GM19328 (cell line): ENCODE measurements at regions not wholly inside any gene's neighbourhood (a gene's known extent, or its start where the extent isn't known, plus 50 kb on each side); places are given as distances from the start of the nearest gene placed in this dataset.
"Not testable (repeated sequence)": the region's sequence is repeated elsewhere in the genome, so short reads cannot be mapped to it uniquely, and the experiment has no call there.

Experiments used
- ATAC-seq: cut with Tn5 transposase; IDR thresholded peaks from one replicate; pipeline ENCODE4 v1.9.1; 2021; ENCODE audit warnings: mild to moderate bottlenecking, moderate library complexity; ENCODE audit not compliant: unreplicated experiment

DNA sequence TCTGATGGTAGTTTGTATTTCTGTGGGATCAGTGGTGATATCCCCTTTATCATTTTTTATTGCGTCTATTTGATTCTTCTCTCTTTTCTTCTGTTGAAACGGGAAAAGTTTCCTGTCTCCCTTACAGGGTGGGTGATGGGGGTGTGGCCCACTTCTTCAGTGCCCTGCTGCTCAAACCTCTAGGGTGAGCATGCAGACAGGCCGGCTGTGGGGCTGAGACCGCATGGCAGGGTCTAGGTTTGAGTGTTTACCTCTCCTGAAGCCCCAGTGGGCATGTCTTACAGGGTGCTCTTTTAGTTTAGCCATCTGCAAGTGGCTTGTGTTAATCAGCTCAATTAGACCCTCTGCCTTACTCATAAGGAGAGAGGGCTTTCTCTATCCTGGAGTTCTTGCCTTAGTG, 450.0 kb upstream of the EPHA3 start:
- no peak for ATAC-seq

DNA sequence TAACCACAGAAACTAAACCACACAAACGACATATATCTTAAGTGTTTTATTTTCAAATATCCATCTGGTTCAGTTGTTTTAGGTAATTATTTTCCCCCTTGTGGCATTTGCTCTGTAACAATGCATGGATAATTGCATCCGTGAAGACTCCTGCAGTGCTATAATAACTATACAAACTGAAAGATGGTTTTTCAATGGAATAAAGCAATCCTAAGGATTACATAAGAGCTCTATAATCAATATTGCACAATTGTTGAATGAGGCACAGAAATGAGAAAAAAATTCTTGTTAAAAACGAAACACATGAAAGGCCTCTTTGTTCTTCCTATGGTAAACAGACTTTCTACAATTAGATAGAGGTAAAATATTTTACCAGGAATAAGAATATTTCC, 446.0 kb upstream of the EPHA3 start:
- ATAC-seq = no peak

DNA sequence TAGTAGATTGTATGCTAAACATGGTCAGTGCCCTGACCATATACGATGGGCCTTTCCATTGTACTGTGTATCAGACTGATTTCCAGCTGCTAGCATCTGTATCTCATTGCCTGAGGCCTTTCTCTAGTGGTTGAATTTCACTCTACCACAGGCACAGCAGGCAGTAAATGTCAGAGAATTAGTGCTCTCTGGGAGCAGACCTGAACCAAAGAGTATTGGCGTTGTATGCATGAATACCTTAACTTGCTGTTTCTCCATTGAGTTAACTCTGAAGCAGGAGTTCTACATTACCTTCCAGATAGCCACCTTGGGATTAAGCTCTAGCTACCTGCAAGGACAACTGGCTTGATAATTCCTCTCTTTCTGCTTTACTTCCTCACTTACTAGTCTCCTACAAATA, 439.2 kb upstream of the EPHA3 start:
- no peak for ATAC-seq

DNA sequence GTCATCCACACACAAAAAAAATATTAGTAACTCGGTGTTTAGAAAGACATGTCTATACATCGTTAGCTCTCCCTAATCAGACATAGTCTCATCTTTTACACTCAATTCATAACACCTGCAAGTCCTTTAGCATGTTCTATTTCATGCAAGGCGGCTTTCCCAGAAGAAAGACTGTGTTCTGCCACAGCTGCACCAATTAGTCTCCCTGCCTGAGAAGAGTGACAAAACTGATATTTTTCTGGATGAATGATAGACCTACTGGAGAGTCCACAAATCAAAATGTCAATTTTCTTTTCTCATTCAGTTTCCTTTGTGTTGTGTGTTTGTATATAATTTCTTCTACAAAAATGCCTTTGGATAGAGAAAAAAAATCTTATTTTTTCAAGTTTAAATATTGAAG, 435.8 kb upstream of the EPHA3 start:
- no peak for ATAC-seq

DNA sequence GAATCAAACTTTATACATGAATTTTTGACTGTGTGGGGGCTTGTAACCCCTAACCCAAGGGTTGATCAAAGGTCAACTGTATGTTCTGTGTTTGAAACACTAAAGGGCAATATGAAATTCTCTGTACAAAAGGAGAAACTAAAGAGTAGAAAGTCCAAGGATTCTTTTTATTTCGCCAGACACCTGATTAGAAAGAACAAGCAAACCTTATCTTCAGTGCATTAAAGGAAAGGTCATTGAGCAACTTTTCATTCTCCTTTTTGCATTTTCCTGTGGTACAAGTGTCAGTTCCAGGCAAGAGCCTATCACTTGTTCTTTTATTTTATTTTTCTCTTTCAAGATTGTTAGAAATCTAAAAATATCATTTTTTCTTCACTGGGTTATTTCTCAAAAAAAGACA, 430.1 kb upstream of the EPHA3 start:
- ATAC-seq = no peak

DNA sequence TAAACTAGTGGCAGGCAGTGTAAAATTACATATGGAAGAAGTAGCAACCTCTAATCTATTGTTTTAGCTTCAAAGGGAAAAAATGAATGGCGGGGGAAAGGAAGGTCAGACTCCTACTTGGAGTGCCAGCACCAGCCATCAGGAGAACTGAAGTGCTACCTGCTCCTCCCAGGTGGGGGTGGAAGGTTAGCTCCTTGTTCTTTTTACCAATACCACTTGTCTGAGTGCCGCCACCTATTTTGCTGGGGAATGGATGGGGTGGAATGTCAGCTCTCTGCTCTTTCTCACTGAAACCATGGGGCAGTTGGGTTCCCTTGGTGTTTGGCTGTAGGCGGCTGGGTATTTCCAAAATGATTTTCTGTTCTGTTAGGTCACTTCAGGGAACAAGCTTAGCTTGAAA, 428.7 kb upstream of the EPHA3 start:
- no peak for ATAC-seq

DNA sequence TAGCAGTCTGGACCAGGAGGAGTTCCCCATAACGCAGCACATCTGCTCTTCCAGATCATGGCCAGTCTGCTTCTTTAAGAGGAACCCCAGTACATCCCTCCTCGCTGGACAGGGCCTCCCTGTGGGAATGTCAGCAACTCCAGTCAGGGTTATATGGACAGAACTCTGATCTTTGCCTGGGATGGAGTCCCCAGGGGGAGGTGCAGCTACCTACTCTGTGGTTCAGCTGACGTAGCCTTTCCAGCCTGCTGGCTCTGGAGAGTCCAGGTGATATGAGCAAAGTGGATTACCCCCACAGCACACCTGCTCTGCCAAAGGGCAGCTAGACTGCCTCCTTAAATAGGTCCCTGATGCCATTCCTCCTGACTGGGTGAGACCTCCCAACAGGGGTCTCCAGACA, 417.1 kb upstream of the EPHA3 start:
- ATAC-seq = no peak

DNA sequence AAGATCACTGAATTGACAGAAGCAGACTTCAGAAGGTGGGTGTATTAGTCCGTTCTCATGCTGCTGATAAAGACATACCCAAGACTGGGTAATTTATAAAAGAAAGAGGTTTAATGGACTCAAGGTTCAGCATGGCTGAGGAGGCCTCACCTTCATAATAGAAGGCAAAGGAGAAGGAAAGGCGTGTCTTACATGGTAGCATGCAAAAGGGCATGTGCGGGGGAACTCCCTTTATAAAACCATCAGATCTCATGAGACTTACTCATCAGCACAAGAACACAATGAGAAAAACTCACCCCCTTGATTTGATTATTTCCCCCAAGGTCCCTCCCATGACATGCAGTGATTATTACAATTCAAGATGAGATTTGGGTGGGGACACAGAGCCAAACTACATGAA, 416.3 kb upstream of the EPHA3 start:
- no peak for ATAC-seq

DNA sequence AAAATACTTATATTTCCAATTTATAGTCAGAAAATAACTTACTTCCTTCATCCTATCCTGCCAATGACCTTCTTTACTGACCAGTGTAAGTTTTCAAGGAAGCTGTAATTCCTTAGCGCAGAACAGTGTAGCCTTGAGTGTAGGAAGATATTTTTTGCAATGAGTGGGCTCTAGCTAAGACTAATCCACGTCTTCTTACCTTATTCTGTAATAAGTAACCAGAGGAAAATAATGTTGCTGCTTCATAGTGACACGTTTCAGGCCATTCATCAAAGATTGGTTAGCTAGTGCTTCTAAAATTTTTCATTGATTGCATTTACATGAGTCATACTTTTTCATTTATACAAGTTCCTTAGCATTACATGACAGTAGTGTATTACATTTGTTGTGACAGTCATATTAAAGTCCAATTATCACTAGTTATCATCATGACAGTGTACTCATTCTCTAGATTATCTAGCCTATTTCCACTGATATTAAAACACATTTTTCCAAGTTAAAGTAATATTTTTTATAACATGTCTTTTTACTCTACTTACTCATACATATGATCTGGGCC, 403.8 kb upstream of the EPHA3 start:
- ATAC-seq = no peak

DNA sequence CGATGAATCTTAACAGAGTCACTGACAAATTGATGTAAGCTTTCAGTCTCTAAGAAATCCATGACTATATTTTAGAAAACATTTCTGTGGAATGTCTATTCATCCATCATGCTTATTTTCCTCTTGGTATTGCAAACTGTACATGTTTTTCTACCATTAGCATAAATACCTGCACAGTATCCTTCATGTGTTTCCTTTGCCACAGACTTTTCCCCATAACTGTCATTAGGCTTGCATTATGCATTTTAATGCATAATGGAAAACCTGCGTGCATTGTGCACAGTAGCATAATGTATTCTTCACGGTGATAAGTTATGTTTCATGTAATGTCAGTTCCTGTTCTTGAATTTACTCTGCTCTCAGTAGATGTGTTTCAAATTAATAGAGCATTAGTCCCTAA, 403.1 kb upstream of the EPHA3 start:
- no peak for ATAC-seq

DNA sequence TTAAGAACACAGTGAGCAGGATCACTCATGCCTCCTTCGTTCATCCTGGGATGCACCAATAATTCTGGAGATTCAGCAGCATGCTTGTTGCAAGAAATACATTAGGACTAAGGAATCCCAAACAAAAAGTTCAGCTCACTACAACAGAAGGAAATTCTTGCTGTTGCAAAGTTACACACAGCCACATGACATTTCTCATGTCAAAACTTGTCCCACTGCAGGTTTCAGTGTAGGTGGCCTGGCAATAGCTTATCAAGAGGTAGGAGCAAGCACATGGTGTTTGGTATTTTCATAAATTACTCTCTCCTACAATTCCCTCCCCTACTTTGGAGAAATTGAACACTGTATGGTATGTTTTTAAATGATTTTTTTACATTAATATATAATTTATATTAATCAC, 399.6 kb upstream of the EPHA3 start:
- no peak for ATAC-seq

DNA sequence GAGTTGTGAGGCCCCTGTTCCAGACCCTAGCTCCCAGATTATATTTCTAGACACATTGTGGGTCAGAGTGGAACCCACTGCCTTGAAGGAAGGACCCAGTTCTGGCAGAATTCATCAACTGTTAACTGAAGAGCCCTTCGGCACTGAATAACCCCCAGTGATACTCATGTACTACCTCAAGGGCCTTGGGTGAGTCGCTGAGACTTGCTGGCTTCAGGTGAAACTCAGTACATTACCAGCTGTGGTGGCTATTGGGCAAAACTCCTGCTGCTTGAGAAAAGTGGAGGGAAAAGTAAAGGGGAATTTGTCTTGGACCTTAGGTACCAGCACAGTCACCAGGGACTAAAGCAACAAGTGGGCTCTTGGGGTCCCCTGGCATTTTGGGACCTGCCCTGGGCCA, 394.9 kb upstream of the EPHA3 start:
- no peak for ATAC-seq

DNA sequence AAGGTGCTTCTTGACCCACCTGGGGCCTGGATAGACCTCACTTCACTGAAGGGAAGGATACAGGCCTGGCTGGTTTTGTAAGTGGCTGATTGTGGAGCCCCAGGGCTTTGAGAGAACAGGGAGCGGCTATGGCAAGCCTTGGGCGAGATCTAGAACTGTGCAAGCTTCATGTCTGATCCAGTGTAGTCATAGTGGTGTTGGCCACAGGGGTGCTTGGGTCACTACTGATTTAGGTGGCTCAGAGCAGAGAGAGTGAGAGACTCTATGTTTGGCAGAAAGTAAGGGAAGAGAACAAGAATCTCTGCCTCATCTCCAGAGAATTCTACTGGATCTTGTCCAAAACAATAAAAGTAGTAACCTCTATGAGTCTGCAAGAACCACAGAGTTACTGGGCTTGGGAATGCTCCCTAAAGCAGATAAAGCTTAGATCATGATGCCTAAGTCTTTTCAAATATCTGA, 394.2 kb upstream of the EPHA3 start:
- ATAC-seq = no peak

DNA sequence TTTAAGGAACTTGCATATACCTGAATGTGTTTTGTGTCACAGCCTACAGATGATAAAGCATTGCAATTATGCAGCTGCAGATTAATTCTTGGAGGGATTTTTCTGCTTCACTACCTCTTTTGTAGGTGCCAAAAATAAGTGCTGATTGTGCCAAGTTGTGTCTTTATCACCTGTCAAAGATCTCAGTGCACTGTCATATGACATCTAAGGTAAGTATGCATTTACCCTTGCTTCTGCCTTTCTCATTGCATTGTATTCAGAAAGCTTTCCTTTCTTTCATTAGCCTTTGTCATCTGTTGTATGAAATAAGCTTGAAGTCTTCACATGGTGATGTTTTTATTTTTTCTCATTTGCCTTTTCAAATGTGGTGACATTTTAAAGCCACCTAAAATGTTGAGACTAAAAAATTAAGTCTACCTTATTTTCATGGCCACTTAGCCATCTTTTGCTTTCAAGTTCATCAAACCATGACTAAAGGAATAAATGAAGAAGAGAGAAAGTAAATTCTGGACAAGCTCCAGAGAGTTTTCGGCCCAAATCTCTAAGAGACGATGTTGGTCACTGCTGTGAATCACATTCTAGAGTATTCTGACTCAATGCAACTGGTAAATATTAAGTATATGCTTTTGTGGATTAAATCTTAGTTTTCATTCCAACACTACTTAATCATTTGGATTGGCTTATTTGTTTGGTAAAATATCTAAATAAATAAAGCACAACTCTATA, 381.8 kb upstream of the EPHA3 start:
- no peak for ATAC-seq

DNA sequence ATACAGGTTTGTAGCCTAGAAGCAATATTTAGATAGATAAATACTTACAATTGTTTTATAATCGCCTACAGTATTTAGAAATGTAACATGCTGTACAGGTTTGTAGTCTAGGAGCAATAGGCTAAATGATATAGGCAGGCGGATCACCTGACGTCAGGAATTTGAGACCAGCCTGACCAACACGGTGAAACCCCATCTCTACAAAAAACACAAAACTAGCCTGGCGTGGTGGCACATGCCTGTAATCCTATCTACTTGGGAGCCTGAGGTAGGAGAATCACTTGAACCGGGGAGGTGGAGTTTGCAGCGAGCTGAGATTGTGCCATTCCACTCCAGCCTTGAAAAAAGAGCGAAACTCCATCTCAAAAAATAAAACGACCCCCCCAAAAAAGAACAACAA, 375.2 kb upstream of the EPHA3 start:
- ATAC-seq = no peak

DNA sequence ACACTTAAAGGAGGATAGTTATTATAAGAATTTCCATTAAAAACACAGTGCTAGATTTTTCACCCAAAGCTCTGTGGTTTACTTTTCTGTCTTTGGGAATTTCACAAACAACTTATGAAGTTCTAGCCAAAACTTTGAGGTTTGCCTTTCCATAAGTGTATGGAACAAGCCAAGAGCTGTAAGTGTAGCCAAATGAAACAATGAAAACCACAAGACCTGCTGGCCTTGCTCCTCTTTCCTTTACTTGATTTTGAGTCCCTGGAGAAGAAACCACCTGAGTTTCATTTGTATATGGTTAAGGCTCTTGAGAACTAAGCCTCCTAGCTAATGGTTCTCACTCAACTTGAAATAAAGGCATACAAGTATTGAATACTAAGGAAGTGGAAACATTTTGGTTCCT, 365.3 kb upstream of the EPHA3 start:
- no peak for ATAC-seq

DNA sequence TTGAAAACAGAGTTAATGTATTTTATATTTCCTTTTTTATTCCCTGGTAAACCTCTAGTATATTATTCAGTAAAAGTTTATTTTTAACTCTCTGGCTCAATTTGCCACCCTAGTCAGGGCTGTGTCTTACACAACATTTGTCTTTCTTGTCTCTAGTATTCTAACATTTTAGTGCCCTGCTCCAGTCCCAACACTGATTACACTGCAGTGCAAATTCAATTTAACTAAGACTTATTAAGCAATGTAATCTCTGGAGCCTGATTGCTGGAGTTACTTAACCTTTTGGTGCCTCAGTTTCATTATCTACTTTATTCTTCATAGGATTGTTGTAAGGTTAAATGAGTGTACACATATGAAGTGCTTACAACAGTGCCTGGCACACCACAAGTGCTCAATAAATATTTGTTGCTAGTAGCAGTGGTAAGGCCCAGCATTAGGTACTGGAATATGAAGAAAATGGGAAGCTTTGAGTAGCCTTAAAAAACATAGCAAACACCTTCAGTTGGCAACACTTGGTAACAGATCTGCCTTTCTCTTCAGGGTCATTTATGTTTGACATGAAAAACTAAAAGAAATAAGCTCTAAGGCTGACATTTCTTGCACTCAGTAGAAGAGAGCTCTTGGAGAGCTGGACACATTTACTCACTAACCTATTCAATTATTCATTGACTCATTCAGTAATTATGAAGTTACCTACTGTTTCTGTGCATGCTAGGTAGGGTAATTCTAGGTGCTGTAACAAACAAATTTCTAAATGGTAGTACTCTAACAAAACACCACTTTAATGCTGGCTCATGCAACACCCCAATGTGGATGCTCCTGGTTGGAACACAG, 364.5 kb upstream of the EPHA3 start:
- no peak for ATAC-seq

DNA sequence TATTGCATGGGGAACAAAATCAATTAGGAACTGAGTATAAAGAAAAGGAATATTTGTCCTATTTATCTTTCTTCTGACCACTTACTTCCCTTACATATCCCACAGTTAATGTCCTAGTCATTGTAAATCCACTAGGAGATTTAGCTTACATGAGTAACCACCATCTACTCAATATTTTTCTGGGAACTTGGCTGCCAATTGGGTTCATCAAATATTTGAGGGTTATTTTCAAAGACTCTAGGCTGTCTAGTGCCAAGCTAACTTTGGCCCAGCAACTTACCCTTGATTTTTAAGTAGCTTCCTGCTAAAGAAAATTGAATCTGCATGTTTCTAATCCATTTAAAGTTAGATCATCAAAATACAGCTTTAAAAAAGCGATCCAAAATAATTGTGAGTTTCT, 362.5 kb upstream of the EPHA3 start:
- ATAC-seq = no peak

DNA sequence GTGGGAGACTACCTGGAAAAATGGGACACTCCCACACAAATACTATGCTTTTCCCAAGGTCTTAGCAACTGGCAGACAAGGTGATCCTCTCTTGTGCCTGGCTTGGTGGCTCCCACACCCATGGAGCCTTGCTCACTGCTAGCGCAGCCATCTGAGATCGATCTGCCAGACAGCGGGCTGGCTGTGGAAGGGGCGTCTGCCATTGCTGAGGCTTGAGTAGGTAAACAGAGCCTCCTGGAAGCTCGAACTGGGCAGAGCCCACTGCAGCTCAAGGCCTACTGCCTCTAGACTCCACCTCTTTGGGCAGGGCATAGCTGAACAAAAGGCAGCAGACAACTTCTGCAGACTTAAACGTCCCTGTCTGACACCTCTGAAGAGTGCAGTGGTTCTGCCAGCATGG, 360.3 kb upstream of the EPHA3 start:
- not testable (repeated sequence) for ATAC-seq

DNA sequence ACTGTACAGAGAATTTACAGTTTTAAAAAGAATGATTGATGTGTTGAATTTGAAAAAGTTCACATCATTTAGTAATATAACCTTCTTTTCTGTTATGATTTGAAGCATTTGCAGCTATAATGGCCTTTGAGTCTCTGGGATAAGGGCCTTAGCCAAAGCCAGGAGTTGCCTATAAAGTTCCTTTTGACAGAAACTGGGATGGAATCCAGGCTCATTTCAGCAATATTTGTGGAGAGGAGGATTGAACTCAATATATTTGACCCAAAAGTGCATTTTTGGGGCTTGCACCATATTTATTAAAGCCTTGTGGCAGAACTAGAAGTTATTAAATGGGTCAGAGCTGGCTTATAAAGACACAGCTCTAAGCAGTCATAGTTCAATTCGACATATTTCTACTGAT, 348.7 kb upstream of the EPHA3 start:
- no peak for ATAC-seq

DNA sequence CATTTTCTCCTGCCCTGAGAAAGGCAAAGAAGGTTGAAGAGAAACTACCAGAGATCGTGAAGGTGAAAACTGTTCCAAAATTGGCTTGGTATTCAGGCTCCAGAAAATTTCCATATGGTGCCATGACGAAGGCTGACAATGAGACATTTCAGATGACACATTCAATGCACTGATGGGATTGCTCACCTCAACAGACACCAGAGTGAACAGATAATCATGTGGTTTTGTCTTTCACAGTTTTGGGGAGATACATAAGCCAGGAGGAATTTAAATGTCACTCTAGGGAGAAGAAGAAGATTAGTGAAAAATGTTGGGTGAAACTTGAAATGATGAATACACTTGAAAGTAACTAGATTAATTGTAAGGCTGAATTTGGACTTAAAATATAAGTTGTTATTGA, 339.7 kb upstream of the EPHA3 start:
- no peak for ATAC-seq

DNA sequence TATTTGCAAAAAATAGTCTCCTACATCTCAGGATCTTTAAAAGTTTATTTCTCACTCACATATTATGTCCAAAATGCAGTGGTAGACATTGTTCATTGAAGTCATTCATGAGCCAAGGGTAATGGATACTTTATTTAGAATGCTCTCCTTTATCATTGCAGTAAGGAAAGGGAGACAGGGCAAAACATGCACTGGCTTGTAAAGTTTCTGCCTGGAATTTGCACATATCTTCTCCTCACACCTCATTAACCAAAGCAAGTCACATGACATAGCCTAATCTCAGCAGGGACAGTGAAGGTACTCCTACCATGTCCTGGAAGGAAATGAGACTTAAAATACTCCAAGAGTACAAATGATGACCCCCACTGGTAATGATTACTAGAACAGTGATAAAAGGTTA, 333.7 kb upstream of the EPHA3 start:
- ATAC-seq = no peak
